Endothelial cell of hepatic sinusoid (primary cell): ENCODE measurements at regions not wholly inside any gene's neighbourhood (a gene's known extent, or its start where the extent isn't known, plus 50 kb on each side); places are given as distances from the start of the nearest gene placed in this dataset.
"Not testable (repeated sequence)": the region's sequence is repeated elsewhere in the genome, so short reads cannot be mapped to it uniquely, and the experiment has no call there.

Experiments
- in situ Hi-C: cut with HindIII; loops from 2 replicates; pipeline ENCODE4 v1.10.0; 2017; ENCODE audit warnings: low sequenced_read_pairs

DNA sequence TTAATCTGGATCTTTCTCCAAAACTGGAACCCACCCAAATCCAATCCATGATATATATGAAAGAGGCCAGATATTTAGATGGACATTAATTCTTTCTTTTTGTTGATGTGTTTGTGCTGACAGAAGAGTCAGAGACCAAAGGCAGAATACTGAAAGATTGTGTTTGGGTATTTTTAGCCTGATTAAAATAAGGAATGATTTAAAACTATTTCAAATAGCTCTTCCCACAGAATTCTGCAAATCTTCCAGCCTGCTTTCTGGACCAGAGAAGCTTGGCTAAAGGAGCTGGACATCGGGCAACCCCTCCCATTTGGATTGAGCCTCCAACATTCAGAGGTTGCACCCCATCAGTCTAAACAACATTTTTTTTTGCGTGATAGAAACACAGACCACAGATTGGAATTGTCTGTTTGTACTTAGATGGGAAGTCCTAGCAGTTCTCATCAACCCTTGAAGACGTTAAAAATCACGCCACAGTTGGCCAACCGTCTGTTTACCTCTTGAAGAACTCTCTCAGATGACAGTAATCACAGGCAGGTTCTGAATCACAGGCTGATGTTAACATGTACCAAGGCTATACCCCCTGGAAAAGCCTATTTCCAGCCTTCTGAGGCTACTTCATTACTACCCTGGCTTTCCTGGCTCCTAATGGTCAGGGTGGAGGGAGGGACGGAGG, 155.2 kb upstream of the NRP1 start:
- in situ Hi-C loops: loop anchor here (5.0 kb wide), 2 partner anchors 47 to 102 kb away; no protein-coding TSS in a partner anchor

DNA sequence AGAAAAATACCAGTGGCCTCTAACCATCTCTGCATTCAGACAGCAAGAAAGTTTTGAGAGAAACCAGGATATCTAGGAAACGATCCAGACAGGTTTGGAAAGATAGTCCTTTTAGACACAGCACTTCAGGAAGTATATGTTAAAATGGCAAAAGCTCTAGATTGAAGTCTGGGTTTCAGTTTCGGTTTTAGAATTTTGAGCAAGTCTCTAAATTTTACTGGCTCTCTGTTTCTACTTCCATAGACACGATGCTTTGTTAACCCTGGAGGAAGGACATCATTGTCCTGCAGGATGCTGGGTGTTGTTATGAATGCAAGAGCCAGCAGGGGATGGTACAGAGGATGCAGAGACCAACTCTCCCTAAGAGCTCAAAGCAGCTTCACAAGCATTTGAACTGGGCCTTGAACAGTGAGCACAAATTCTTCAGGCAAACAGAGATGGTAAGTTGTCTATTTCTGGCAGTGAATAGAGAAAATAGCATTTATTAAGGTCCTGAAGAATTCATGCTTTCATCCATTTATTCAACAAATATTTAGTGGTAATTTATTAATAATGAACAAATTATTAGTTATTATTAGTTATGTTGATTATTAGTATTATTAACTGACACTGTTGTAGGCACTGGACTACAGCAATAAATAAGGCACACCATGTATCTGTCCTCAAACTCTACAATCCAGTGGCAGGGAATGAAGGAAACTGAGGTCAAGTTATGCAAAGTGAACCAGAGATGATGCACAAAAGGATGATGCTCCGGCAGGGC, 152.7 kb upstream of the NRP1 start:
- in situ Hi-C loops: loop anchor here (5.0 kb wide), 2 partner anchors 45 to 100 kb away; no protein-coding TSS in a partner anchor

GRCh38 chr10:33485276-33485675, 150.8 kb upstream of the NRP1 start:
- in situ Hi-C loops: loop anchor here (5.0 kb wide), 2 partner anchors 43 to 98 kb away; no protein-coding TSS in a partner anchor

- in situ Hi-C loops: loop anchor here (5.0 kb wide), 2 partner anchors 42 to 97 kb away; no protein-coding TSS in a partner anchor
Observed at GRCh38 chr10:33484787-33485186, 150.3 kb upstream of the NRP1 start.

DNA sequence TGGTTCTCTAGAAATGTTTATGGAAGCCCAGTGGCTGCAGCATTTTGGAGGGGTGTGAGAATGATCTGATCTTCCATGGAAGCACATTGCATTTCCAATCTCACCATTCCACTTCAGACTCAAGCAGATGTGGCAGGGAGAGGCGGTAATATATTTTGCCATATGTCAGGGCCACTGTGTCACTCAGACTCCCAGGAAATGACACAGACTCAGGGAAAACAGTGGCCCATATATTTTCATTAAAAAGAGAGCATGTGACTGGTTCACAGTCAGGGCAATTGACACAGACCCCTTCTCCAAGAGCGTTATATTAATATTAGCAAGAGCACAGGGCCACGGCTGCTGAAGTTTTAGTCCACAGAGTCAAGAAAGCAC, 149.3 kb upstream of the NRP1 start:
- in situ Hi-C loops: no loop called here

DNA sequence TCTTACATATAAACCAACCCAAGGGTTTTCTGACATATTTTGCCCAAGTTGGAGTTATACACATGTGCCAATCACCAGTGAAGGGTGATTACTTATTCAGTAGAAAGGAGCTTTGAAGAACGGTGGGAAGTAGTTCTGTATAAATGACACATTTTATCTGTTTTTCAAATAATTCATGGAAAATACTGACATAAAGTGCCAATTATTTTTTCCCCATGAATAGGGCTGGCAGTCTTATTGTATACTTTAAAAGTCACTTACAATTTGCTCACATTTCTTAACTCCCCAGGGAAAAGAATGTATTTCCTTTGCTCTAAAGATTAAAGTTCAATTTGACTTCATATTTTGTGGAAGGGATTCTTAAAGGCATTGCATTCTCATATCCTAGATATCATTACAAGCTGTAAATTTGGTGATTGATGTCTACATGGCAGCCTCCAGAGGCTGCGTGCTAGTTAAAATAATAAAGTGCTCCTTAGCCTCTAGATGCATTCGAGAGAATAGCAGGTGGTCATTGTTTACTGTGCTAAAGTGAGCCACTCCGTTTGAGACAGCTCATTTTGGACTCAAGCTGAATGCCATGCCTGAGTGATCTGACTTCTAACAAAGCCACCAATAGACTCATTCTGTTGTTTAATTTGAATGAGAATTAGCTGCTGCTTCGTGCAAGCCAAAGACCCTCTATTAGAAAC, 148.8 kb upstream of the NRP1 start:
- in situ Hi-C loops: no loop called here

- in situ Hi-C loops: no loop called here
Observed at GRCh38 chr10:33482486-33482885, 148.0 kb upstream of the NRP1 start.

- in situ Hi-C loops: no loop called here
Observed at GRCh38 chr10:33481184-33481583, 146.7 kb upstream of the NRP1 start.

DNA sequence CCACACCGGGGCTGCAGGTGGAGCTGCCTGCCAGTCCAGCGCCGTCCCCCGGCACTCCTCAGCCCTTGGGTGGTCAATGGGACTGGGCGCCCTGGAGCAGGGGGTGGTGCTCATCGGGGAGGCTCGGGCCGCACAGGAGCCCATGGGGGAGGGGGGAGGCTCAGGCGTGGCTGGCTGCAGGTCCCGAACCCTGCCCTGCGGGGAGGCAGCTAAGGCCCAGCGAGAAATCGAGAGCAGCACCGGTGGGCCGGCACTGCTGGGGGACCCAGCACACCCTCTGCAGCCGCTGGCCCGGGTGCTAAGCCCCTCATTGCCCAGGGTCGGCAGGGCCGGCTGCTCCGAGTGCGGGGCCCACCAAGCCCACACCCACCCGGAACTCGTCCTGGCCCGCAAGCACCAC, 145.9 kb upstream of the NRP1 start:
- in situ Hi-C loops: not testable (repeated sequence)

- in situ Hi-C loops: no loop called here
Observed at GRCh38 chr10:33478675-33479125, 144.2 kb upstream of the NRP1 start.

- in situ Hi-C loops: no loop called here
Observed at GRCh38 chr10:33478089-33478674, 143.7 kb upstream of the NRP1 start.

DNA sequence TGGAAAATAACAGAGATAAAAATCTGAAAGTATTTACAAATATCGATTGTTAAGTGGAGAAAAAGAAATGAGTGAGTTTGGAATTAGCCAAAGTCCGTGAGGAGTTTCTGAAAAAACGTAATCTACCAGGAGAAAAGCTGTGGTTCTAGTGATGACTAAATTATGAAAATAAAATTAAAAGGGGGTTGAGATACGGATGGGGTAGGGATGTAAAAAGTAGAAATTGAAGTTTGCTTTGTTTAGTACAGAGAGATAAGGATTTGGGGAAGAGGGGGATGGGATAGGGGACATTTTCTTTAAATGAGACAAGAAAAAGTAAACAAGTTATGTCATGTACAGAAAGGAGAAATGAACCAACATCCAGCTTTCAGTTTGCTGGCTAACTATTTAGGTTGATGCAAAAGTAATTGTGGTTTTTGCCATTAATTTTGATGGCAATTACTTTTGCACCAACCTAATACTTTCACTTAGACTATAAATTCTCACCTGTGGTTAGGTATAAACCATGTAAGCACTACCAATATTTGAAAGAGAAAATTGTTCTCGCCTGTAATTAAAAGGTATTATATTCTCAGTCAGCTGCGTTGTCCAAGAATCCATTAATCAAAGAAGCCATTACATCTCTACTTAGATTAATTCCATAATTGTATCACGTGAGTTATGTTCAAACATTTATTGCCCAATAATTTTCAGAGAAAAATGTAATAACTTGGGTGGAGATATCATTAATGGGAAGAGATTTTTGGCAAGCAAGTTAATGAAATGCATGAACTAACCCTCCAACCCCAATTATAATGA, 143.0 kb upstream of the NRP1 start:
- in situ Hi-C loops: no loop called here

DNA sequence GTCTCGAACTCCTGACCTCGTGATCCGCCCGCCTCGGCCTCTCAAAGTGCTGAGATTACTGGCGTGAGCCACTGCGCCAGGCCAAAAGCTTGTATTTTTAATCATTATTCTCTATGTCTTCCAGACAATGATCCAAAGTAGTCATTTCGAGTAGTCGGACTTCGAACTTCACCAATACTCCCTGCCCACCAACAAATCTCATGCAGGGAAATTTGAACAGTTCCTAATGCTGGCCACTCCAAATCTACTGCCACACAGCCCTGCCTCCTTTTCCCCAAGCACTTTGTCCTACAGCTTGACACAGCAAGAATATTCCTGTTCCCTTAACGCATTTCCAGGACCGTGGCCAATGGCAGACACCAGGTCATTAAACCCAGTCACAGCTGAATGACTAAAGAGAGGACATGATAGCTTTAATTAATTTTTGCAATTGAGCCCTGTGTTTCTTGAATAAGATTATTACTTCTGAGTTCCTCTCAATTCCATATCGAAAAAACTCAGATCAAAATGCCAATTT, 142.3 kb upstream of the NRP1 start:
- in situ Hi-C loops: no loop called here

DNA sequence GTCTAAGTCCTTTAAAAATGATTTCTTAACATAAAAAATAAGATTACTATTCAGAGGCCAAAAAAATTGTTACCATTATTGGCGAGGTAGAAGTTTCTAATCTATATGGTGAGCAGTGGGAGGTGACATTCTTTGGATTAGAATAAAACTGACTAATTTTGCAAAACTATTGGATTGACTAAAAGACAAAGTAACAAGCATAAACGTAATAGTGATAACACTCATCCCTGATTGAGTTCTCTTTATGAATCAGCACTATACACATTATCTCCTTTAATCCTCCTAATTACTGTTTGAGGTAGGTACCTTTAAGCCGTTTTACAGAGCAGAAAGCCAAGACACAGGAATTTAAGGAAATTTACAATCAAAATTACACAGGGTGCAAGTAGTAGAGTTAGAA, 139.2 kb upstream of the NRP1 start:
- in situ Hi-C loops: no loop called here

- in situ Hi-C loops: not testable (repeated sequence)
Observed at GRCh38 chr10:33468006-33468405, 133.5 kb upstream of the NRP1 start.

GRCh38 chr10:33465747-33466146, 131.3 kb upstream of the NRP1 start:
- in situ Hi-C loops: no loop called here

DNA sequence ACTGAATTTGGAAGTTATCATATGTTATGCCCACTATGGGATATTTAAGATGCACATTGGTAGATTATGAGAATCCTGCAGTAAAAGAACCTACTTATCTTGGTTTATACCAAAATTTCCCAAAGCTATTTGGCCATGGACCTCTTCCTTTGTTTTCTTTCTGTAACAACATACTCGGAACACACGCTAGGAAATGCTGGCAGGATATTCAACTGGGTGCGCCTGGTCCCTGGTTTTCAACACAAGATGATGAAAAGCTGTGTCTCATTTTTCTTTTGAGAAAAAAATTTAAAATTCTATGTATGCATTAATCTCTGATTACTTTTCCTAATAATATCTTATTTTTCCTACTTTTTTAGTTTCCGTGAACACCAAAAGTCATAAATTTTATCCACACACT, 128.5 kb upstream of the NRP1 start:
- in situ Hi-C loops: no loop called here

- in situ Hi-C loops: no loop called here
Observed at GRCh38 chr10:33461295-33461640, 126.8 kb upstream of the NRP1 start.

DNA sequence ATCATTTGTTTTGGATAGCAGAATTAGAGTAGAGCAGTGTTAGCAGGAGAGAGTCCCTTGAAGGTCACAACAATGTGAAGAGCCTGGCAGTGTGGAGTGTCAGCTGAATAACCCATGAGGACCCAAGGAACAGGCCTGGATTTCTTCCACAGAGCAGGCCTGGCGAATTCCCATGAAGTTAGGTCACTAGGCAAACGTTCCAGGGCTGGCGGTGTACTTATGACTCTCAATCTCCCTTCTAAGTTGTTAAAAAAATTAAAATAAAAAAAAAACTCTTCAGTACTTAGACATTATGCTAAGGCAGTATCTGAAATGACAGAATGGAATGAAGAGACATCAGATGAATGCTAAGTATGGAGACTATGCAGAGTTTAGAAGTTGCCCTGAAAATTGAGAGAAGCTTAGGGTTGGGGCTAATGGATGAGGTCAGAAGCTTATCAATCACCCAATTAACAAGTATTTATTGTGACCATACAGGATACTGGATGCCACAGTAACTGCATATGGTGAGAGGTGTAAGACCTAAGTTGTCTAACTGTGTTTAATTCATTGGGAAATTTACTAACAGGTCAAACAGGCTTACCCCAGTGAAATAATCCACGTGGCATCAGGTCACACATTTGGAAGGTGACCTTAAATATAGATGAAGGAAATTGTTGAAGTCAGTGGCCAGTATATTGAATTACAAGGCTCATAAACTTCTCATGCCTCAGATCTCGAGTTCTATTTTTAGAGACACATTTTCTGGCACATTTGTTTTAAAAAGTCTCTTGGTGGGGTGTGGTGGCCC, 126.2 kb upstream of the NRP1 start:
- in situ Hi-C loops: no loop called here

DNA sequence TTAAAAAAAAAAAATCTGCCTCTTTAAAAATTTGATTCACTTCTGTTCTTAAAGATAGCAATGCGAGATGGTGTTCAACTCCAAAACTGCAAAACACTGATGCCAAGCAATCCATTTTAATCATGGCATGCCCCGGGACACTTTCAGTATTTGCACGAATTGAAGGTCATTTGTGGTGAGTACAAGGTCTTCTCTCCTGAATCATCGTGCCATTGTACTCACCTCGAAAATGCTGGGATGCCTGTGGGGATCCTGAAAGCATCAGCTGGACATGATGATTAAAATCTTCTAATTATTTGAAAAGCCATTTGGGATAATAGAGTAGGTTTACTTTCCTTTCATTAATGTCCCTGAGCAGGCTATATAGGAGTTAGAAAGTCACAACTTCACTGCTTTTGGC, 125.1 kb upstream of the NRP1 start:
- in situ Hi-C loops: no loop called here
